H1 (cell line): ENCODE measurements at regions not wholly inside any gene's neighbourhood (a gene's known extent, or its start where the extent isn't known, plus 50 kb on each side); places are given as distances from the start of the nearest gene placed in this dataset.

Experiments used
- CEBPB ChIP-seq: IDR thresholded peaks from 2 replicates; pipeline ENCODE4 v1.6.1; 2012; ENCODE audit warnings: low read depth, low read length
- CHD2 ChIP-seq: IDR thresholded peaks from 2 replicates; pipeline ENCODE4 v1.6.1; 2012; ENCODE audit warnings: low read length, improper control_type of control experiment
- CTBP2 ChIP-seq: IDR thresholded peaks from 2 replicates; pipeline ENCODE4 v1.7.0; 2011; ENCODE audit warnings: borderline replicate concordance, mild to moderate bottlenecking, moderate library complexity, mixed read lengths, low read length; ENCODE audit not compliant: insufficient read depth, insufficient read length
- SRF ChIP-seq: IDR thresholded peaks from 2 replicates; pipeline ENCODE4 v1.6.1; 2011; ENCODE audit warnings: mild to moderate bottlenecking, low read depth, low read length, moderate library complexity
- TAF1 ChIP-seq: IDR thresholded peaks from 2 replicates; pipeline ENCODE4 v1.6.1; 2011; ENCODE audit warnings: mild to moderate bottlenecking, low read depth, low read length
- TBP ChIP-seq: IDR thresholded peaks from 2 replicates; pipeline ENCODE4 v1.6.1; 2011; ENCODE audit warnings: low read depth, low read length, improper control_type of control experiment
- TEAD4 ChIP-seq: IDR thresholded peaks from 2 replicates; pipeline ENCODE4 v1.6.1; 2012; ENCODE audit warnings: low read depth, low read length, inconsistent platforms, mixed read lengths

GRCh38 chr11:12315024-12315423 is 62.3 kb upstream of the PARVA start (continued):
- no peak for TF ChIP-seq TAF1
- no peak for TF ChIP-seq TBP
- TF ChIP-seq SRF: no peak
- no peak for TF ChIP-seq TEAD4
- TF ChIP-seq CEBPB: no peak
- TF ChIP-seq CHD2: no peak
- TF ChIP-seq CTBP2: no peak
